Natural killer cell (primary cell): ENCODE measurements at regions not wholly inside any gene's neighbourhood (a gene's known extent, or its start where the extent isn't known, plus 50 kb on each side); places are given as distances from the start of the nearest gene placed in this dataset.

Source experiments
- ATAC-seq, 3 donors: fragments of 150-1000 bp in 2 of 3; fragments of 200-7000 bp in 1 of 3; cut with Tn5 transposase; 1 replicate in 1 of 3; 2 replicates in 2 of 3; pipeline ENCODE4 v1.10.0; 2021; ENCODE audit warnings: mild to moderate bottlenecking in 2 of 3, moderate library complexity in 2 of 3
- DNase-seq, 2 donors: peaks; one replicate each; pipeline versions ENCODE4 v3.0.0 to v3.0.0-alpha.2; 2013 to 2021; ENCODE audit warnings: mixed read lengths in 1 of 2
- H3K27ac ChIP-seq: one replicate; pipeline ENCODE4 v1.5.1; 2013; ENCODE audit warnings: mild to moderate bottlenecking, low read length
- H3K27me3 ChIP-seq: one replicate; pipeline ENCODE4 v1.6.1; 2013; ENCODE audit warnings: low read length; ENCODE audit not compliant: control insufficient read depth, insufficient read depth
- H3K36me3 ChIP-seq: one replicate; pipeline ENCODE4 v1.6.1; 2013; ENCODE audit warnings: low read length; ENCODE audit not compliant: control insufficient read depth, insufficient read depth
- H3K4me1 ChIP-seq: one replicate; pipeline ENCODE4 v1.6.1; 2013; ENCODE audit warnings: low read length; ENCODE audit not compliant: control insufficient read depth, insufficient read depth
- H3K4me3 ChIP-seq: one replicate; pipeline ENCODE4 v1.5.1; 2013; ENCODE audit warnings: low read length
- H3K9me3 ChIP-seq: one replicate; pipeline ENCODE4 v1.6.1; 2013; ENCODE audit warnings: low read length; ENCODE audit not compliant: control insufficient read depth, insufficient read depth
- H3K27ac Mint-ChIP-seq, 2 donors: one replicate each; pipeline ENCODE4 v1.8.0; 2022; ENCODE audit warnings: mild to moderate bottlenecking in 2 of 2, mixed read lengths in 2 of 2, moderate library complexity in 1 of 2
- H3K27me3 Mint-ChIP-seq, 2 donors: one replicate each; pipeline ENCODE4 v1.8.0; 2022; ENCODE audit warnings: low read depth in 2 of 2, mixed read lengths in 2 of 2
- H3K36me3 Mint-ChIP-seq: one replicate; pipeline ENCODE4 v1.8.0; 2022; ENCODE audit warnings: mixed read lengths
- H3K4me1 Mint-ChIP-seq, 2 donors: one replicate each; pipeline ENCODE4 v1.8.0; 2022; ENCODE audit warnings: mixed read lengths in 2 of 2
- H3K4me3 Mint-ChIP-seq: one replicate; pipeline ENCODE4 v1.8.0; 2022; ENCODE audit warnings: mild to moderate bottlenecking, moderate library complexity, mixed read lengths
- H3K9me3 Mint-ChIP-seq, 2 donors: one replicate each; pipeline ENCODE4 v1.8.0; 2022; ENCODE audit warnings: mixed read lengths in 2 of 2
- CTCF ChIP-seq: fragments of 200-600 bp; IDR thresholded peaks from one replicate; pipeline ENCODE4 v1.8.0; 2022; ENCODE audit warnings: antibody characterized with exemption
- WGBS: methylation state at CpG from one replicate; pipeline ENCODE4 v1.1.7; 2013; ENCODE audit warnings: missing lambda C conversion rate; ENCODE audit not compliant: insufficient coverage; 5-methylcytosine and 5-hydroxymethylcytosine counted together
- intact Hi-C: fragments of 100-400 bp; cut with micrococcal nuclease; formaldehyde crosslinking; loops from one replicate; pipeline ENCODE4 v1.14.2; 2022

DNA sequence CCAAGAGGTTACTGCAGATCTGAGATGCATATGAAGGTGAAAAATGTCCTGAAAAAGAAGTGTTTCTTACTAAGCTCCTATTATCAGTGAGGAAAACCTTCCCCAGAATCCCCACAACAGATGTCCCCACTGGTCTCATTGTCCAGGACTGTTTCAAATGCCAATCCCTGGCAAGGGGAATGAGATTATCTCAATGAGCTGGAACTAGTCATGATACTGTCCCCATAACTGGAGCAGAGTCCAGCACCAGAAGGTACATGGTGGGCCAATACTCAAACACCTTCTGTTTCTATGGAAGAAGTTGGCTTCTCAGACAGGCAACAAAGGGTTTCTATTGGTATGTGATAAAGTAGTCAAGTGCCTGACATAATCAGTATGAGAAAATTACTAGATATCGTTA is 221.1 kb upstream of the TLL1 start:
- Mint-ChIP-seq H3K4me1 (no peaks in the 10 kb centered on the region), H3K27me3 (no peaks in the 10 kb centered on the region), H3K36me3 (no peaks in the 10 kb centered on the region), H3K4me3 (no peak overlapping the region), H3K27ac (no peak overlapping the region), H3K9me3 (peaks cover 5 to 12% of the 10 kb centered on the region in 2 donors)
- Histone ChIP-seq H3K4me1 (no peaks in the 10 kb centered on the region), H3K27me3 (no peaks in the 10 kb centered on the region), H3K36me3 (no peaks in the 10 kb centered on the region), H3K27ac (no peak overlapping the region), H3K9me3 (no peaks in the 10 kb centered on the region), H3K4me3 (no peak overlapping the region)
- no peak for TF ChIP-seq CTCF
- no CpG with 5 or more reads among the region's 1 CpG for WGBS
- ATAC-seq (no peak), DNase-seq (no peak)
- intact Hi-C loops = no loop called here

GRCh38 chr4:165654556-165654955 is 218.5 kb upstream of the TLL1 start:
- Mint-ChIP-seq H3K9me3 (peaks cover 5 to 7% of the 10 kb centered on the region in 2 donors), H3K4me3 (no peak overlapping the region), H3K27me3 (no peaks in the 10 kb centered on the region), H3K36me3 (no peaks in the 10 kb centered on the region), H3K27ac (no peak overlapping the region), H3K4me1 (no peaks in the 10 kb centered on the region)
- Histone ChIP-seq H3K27ac (no peak overlapping the region), H3K9me3 (no peaks in the 10 kb centered on the region), H3K4me1 (no peaks in the 10 kb centered on the region), H3K27me3 (no peaks in the 10 kb centered on the region), H3K4me3 (no peak overlapping the region), H3K36me3 (no peaks in the 10 kb centered on the region)
- ATAC-seq = no peak
- 77% methylated on average over 2 of the region's 2 CpGs for WGBS
- intact Hi-C loops = no loop called here
- no peak for DNase-seq
- TF ChIP-seq CTCF = no peak

DNA sequence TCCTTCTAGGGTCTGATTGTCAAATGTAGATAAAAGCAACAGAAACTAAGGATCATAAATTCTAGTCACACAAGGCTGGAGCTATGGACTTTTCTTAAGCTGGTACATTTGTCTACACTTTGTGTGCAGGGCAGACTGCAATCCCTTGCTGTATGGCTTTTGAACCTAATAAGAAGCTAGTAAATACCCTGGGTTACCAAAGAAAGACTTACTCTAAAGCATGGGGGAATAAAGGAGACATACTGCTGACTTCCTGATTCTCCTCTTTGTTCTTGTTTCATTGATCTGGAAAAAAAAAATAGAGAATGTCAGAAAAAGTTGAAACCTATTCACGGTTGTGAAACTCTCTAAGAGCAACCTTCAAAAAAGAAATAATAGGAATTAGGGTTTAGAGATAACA is 216.6 kb upstream of the TLL1 start:
- no peaks in the 10 kb centered on the region for H3K9me3 ChIP-seq
- TF ChIP-seq CTCF = no peak
- no peak overlapping the region for H3K27ac ChIP-seq
- Mint-ChIP-seq H3K27me3 (no peaks in the 10 kb centered on the region), H3K4me3 (no peak overlapping the region), H3K4me1 (no peaks in the 10 kb centered on the region), H3K9me3 (peaks cover 4 to 5% of the 10 kb centered on the region in 2 donors), H3K36me3 (no peaks in the 10 kb centered on the region), H3K27ac (no peak overlapping the region)
- intact Hi-C loops = no loop called here
- ATAC-seq (no peak), DNase-seq (no peak)
- no peak overlapping the region for H3K4me3 ChIP-seq
- H3K36me3 ChIP-seq = no peaks in the 10 kb centered on the region
- no peaks in the 10 kb centered on the region for H3K27me3 ChIP-seq
- WGBS = 57% methylated on average over 1 of the region's 1 CpG
- no peaks in the 10 kb centered on the region for H3K4me1 ChIP-seq

GRCh38 chr4:165656829-165657490 is 216.1 kb upstream of the TLL1 start:
- Mint-ChIP-seq H3K4me1 (no peaks in the 10 kb centered on the region), H3K9me3 (peaks cover 4 to 5% of the 10 kb centered on the region in 2 donors), H3K27ac (no peak overlapping the region), H3K27me3 (no peaks in the 10 kb centered on the region), H3K36me3 (no peaks in the 10 kb centered on the region), H3K4me3 (no peak overlapping the region)
- DNase-seq = no peak
- H3K36me3 ChIP-seq = no peaks in the 10 kb centered on the region
- TF ChIP-seq CTCF = no peak
- no peak overlapping the region for H3K27ac ChIP-seq
- ATAC-seq = no peak
- no peaks in the 10 kb centered on the region for H3K9me3 ChIP-seq
- intact Hi-C loops = no loop called here
- H3K27me3 ChIP-seq = no peaks in the 10 kb centered on the region
- 71% methylated on average over 4 of the region's 4 CpGs for WGBS
- no peaks in the 10 kb centered on the region for H3K4me1 ChIP-seq
- no peak overlapping the region for H3K4me3 ChIP-seq
